Stimulated activated CD8-positive, alpha-beta memory T cell treated with anti-CD3 and anti-CD28 coated beads, Interleukin-7, amount 100 ng/mL, for 4 hours (primary cell): ENCODE measurements at regions not wholly inside any gene's neighbourhood (a gene's known extent, or its start where the extent isn't known, plus 50 kb on each side); places are given as distances from the start of the nearest gene placed in this dataset.

Source experiments
- DNase-seq, 2 donors: peaks; one replicate each; pipeline ENCODE4 v3.0.0-alpha.2; 2020; ENCODE audit warnings: low read depth in 2 of 2

- no peak for DNase-seq
These were observed 166.8 kb upstream of the FMN2 start for GRCh38 chr1:239924741-239925350.

- no peak for DNase-seq
These were observed 165.5 kb upstream of the FMN2 start for GRCh38 chr1:239926184-239926583.

GRCh38 chr1:239929317-239929716 lies 162.4 kb upstream of the FMN2 start:
- no peak for DNase-seq

GRCh38 chr1:239930686-239931262 lies 160.9 kb upstream of the FMN2 start:
- DNase-seq = no peak

- DNase-seq = no peak
These were observed 160.3 kb upstream of the FMN2 start for GRCh38 chr1:239931341-239931740.

GRCh38 chr1:239939602-239940001 lies 152.1 kb upstream of the FMN2 start:
- no peak for DNase-seq

- no peak for DNase-seq
These were observed 147.9 kb upstream of the FMN2 start for GRCh38 chr1:239943761-239944160.

- DNase-seq = no peak
These were observed 147.0 kb upstream of the FMN2 start for GRCh38 chr1:239944666-239945065.

- DNase-seq = no peak
These were observed 143.9 kb upstream of the FMN2 start for GRCh38 chr1:239947801-239948200.

GRCh38 chr1:239951511-239952140 lies 140.1 kb upstream of the FMN2 start:
- DNase-seq = no peak

- no peak for DNase-seq
These were observed 139.1 kb upstream of the FMN2 start for GRCh38 chr1:239952348-239953308.

GRCh38 chr1:239954836-239955235 lies 136.8 kb upstream of the FMN2 start:
- no peak for DNase-seq

GRCh38 chr1:239955431-239955830 lies 136.3 kb upstream of the FMN2 start:
- DNase-seq = no peak

- DNase-seq = no peak
These were observed 135.4 kb upstream of the FMN2 start for GRCh38 chr1:239956263-239956662.

GRCh38 chr1:239958063-239958462 lies 133.6 kb upstream of the FMN2 start:
- no peak for DNase-seq

- no peak for DNase-seq
These were observed 131.3 kb upstream of the FMN2 start for GRCh38 chr1:239960366-239960765.

GRCh38 chr1:239963856-239964255 lies 127.8 kb upstream of the FMN2 start:
- no peak for DNase-seq

- peak; percentile 11 to 29 for DNase-seq
These were observed 115.3 kb upstream of the FMN2 start for GRCh38 chr1:239976130-239976968.

- DNase-seq = no peak
These were observed 114.3 kb upstream of the FMN2 start for GRCh38 chr1:239977416-239977815.

GRCh38 chr1:239979456-239979855 lies 112.2 kb upstream of the FMN2 start:
- no peak for DNase-seq

- no peak for DNase-seq
These were observed 108.9 kb upstream of the FMN2 start for GRCh38 chr1:239982762-239983161.
